ENCODE measurements at regions not wholly inside any gene's neighbourhood (a gene's known extent, or its start where the extent isn't known, plus 50 kb on each side); places are given as distances from the start of the nearest gene placed in this dataset.

GRCh38 chr15:46708226-46708625 is 1009.1 kb upstream of the SEMA6D start:
- no peak for DNase-seq (ENCODE audit: low spot score)

- DNase-seq (ENCODE audit: low spot score), result no peak
These were observed 1007.7 kb upstream of the SEMA6D start for GRCh38 chr15:46709460-46710083.

GRCh38 chr15:46710401-46710960 is 1006.8 kb upstream of the SEMA6D start:
- DNase-seq (ENCODE audit: low spot score), result no peak

GRCh38 chr15:46713045-46713444 is 1004.3 kb upstream of the SEMA6D start:
- DNase-seq (ENCODE audit: low spot score), result no peak

GRCh38 chr15:46714950-46715349 is 1002.4 kb upstream of the SEMA6D start:
- no peak for DNase-seq (ENCODE audit: low spot score)

- no peak for DNase-seq (ENCODE audit: low spot score)
These were observed 994.0 kb upstream of the SEMA6D start for GRCh38 chr15:46723308-46723707.

- no peak for DNase-seq (ENCODE audit: low spot score)
These were observed 985.2 kb upstream of the SEMA6D start for GRCh38 chr15:46732060-46732459.

GRCh38 chr15:46735115-46735514 is 982.2 kb upstream of the SEMA6D start:
- DNase-seq (ENCODE audit: low spot score), result no peak

GRCh38 chr15:46751303-46751702 is 966.0 kb upstream of the SEMA6D start:
- DNase-seq (ENCODE audit: low spot score), result no peak

GRCh38 chr15:46753946-46754345 is 963.4 kb upstream of the SEMA6D start:
- DNase-seq (ENCODE audit: low spot score), result no peak

- DNase-seq (ENCODE audit: low spot score), result no peak
These were observed 954.2 kb upstream of the SEMA6D start for GRCh38 chr15:46763091-46763490.

GRCh38 chr15:46764851-46765250 is 952.5 kb upstream of the SEMA6D start:
- DNase-seq (ENCODE audit: low spot score), result no peak

GRCh38 chr15:46766021-46766420 is 951.3 kb upstream of the SEMA6D start:
- no peak for DNase-seq (ENCODE audit: low spot score)

- DNase-seq (ENCODE audit: low spot score), result no peak
These were observed 949.0 kb upstream of the SEMA6D start for GRCh38 chr15:46768287-46768686.

GRCh38 chr15:46773016-46773415 is 944.3 kb upstream of the SEMA6D start:
- no peak for DNase-seq (ENCODE audit: low spot score)

GRCh38 chr15:46778876-46779275 is 938.4 kb upstream of the SEMA6D start:
- no peak for DNase-seq (ENCODE audit: low spot score)

GRCh38 chr15:46786590-46787285 is 930.6 kb upstream of the SEMA6D start:
- DNase-seq (ENCODE audit: low spot score), result no peak

- no peak for DNase-seq (ENCODE audit: low spot score)
These were observed 921.6 kb upstream of the SEMA6D start for GRCh38 chr15:46795685-46796084.

GRCh38 chr15:46808834-46809233 is 908.5 kb upstream of the SEMA6D start:
- no peak for DNase-seq (ENCODE audit: low spot score)

- DNase-seq (ENCODE audit: low spot score), result no peak
These were observed 902.1 kb upstream of the SEMA6D start for GRCh38 chr15:46815240-46815639.

- no peak for DNase-seq (ENCODE audit: low spot score)
These were observed 901.5 kb upstream of the SEMA6D start for GRCh38 chr15:46815765-46816164.

- no peak for DNase-seq (ENCODE audit: low spot score)
These were observed 868.6 kb upstream of the SEMA6D start for GRCh38 chr15:46848704-46849103.

GRCh38 chr15:46853600-46853999 is 863.7 kb upstream of the SEMA6D start:
- DNase-seq (ENCODE audit: low spot score), result no peak

- no peak for DNase-seq (ENCODE audit: low spot score)
These were observed 862.7 kb upstream of the SEMA6D start for GRCh38 chr15:46854564-46854963.

Measured in kidney capillary endothelial cell (primary cell).